ENCODE measurements at regions not wholly inside any gene's neighbourhood (a gene's known extent, or its start where the extent isn't known, plus 50 kb on each side); places are given as distances from the start of the nearest gene placed in this dataset.

- TF ChIP-seq CREB1 (CRISPR knock-in tag; IDR thresholded peaks at IDR 0.05) (no peak), CTCF (IDR thresholded peaks at IDR 0.05) (no peak), E2F5 (CRISPR knock-in tag; IDR thresholded peaks at IDR 0.05) (no peak), MYBL2 (CRISPR knock-in tag; IDR thresholded peaks at IDR 0.05) (no peak), ZSCAN18 (CRISPR knock-in tag; IDR thresholded peaks at IDR 0.05) (no peak), USF2 (CRISPR knock-in tag; IDR thresholded peaks at IDR 0.05) (no peak), ATF1 (CRISPR knock-in tag; IDR thresholded peaks at IDR 0.05) (no peak), ELF4 (CRISPR knock-in tag; IDR thresholded peaks at IDR 0.05; ENCODE audit: low read depth) (no peak), STAT6 (CRISPR knock-in tag; conservative IDR thresholded peaks at IDR 0.05; ENCODE audit: low read depth) (no peak), TEAD4 (CRISPR knock-in tag; IDR thresholded peaks at IDR 0.05) (no peak)
Measured at GRCh38 chr2:219720956-219721355, 93.5 kb downstream of the SLC4A3 start.

Measured in WTC11 (cell line).